ENCODE measurements at regions not wholly inside any gene's neighbourhood (a gene's known extent, or its start where the extent isn't known, plus 50 kb on each side); places are given as distances from the start of the nearest gene placed in this dataset.

- Histone ChIP-seq H3K36me3 (no peaks in the 10 kb centered on the region), H3K4me3 (no peak overlapping the region), H3K27me3 (replicated peaks; ENCODE audit: insufficient read depth) (no peaks in the 10 kb centered on the region), H3K9me3 (no peaks in the 10 kb centered on the region), H3K27ac (no peak overlapping the region), H3K4me1 (replicated peaks) (no peaks in the 10 kb centered on the region)
- no peak for DNase-seq (ENCODE audit: low spot score)
- WGBS = 61% methylated on average over 3 of the region's 3 CpGs
- intact Hi-C loops (cut with DNase I) = no loop called here
- TF ChIP-seq POLR2AphosphoS5 (IDR thresholded peaks at IDR 0.05) (no peak), CTCF (IDR thresholded peaks at IDR 0.05) (no peak), POLR2A (IDR thresholded peaks at IDR 0.05) (no peak)
Observed at GRCh38 chr15:97087006-97087741, 756.7 kb downstream of the NR2F2 start.

- WGBS = 86% methylated on average over 1 of the region's 1 CpG
- no peak for DNase-seq (ENCODE audit: low spot score)
- intact Hi-C loops (cut with DNase I) = no loop called here
- Histone ChIP-seq H3K4me1 (replicated peaks) (no peaks in the 10 kb centered on the region), H3K9me3 (no peaks in the 10 kb centered on the region), H3K27ac (no peak overlapping the region), H3K36me3 (no peaks in the 10 kb centered on the region), H3K4me3 (no peak overlapping the region), H3K27me3 (replicated peaks; ENCODE audit: insufficient read depth) (no peaks in the 10 kb centered on the region)
- TF ChIP-seq POLR2AphosphoS5 (IDR thresholded peaks at IDR 0.05) = no peak
- TF ChIP-seq POLR2A (IDR thresholded peaks at IDR 0.05) = no peak
- no peak for TF ChIP-seq CTCF (IDR thresholded peaks at IDR 0.05)
Observed at GRCh38 chr15:97091093-97091492, 760.6 kb downstream of the NR2F2 start.

GRCh38 chr15:97092656-97093055 is 762.2 kb downstream of the NR2F2 start:
- intact Hi-C loops (cut with DNase I) = no loop called here
- DNase-seq (ENCODE audit: low spot score) = no peak
- 69% methylated on average over 2 of the region's 2 CpGs for WGBS
- Histone ChIP-seq H3K9me3 (no peaks in the 10 kb centered on the region), H3K4me1 (replicated peaks) (no peaks in the 10 kb centered on the region), H3K36me3 (no peaks in the 10 kb centered on the region), H3K27me3 (replicated peaks; ENCODE audit: insufficient read depth) (no peaks in the 10 kb centered on the region), H3K27ac (no peak overlapping the region), H3K4me3 (no peak overlapping the region)
- no peak for TF ChIP-seq POLR2A (IDR thresholded peaks at IDR 0.05)
- TF ChIP-seq POLR2AphosphoS5 (IDR thresholded peaks at IDR 0.05) = no peak
- no peak for TF ChIP-seq CTCF (IDR thresholded peaks at IDR 0.05)

GRCh38 chr15:97096303-97096835 is 765.9 kb downstream of the NR2F2 start:
- H3K27ac ChIP-seq = no peak overlapping the region
- no peak overlapping the region for H3K4me3 ChIP-seq
- TF ChIP-seq CTCF (IDR thresholded peaks at IDR 0.05) = no peak
- no peak for TF ChIP-seq POLR2A (IDR thresholded peaks at IDR 0.05)
- no peak for TF ChIP-seq POLR2AphosphoS5 (IDR thresholded peaks at IDR 0.05)
- DNase-seq (ENCODE audit: low spot score) = no peak
- no peaks in the 10 kb centered on the region for H3K9me3 ChIP-seq
- H3K36me3 ChIP-seq = no peaks in the 10 kb centered on the region
- 64% methylated on average over 2 of the region's 2 CpGs for WGBS
- intact Hi-C loops (cut with DNase I) = no loop called here
- no peaks in the 10 kb centered on the region for H3K27me3 ChIP-seq (replicated peaks; ENCODE audit: insufficient read depth)
- no peaks in the 10 kb centered on the region for H3K4me1 ChIP-seq (replicated peaks)

GRCh38 chr15:97099040-97099439 is 768.5 kb downstream of the NR2F2 start:
- Histone ChIP-seq H3K4me1 (replicated peaks) (no peaks in the 10 kb centered on the region), H3K27ac (no peak overlapping the region), H3K27me3 (replicated peaks; ENCODE audit: insufficient read depth) (no peaks in the 10 kb centered on the region), H3K36me3 (no peaks in the 10 kb centered on the region), H3K9me3 (no peaks in the 10 kb centered on the region), H3K4me3 (no peak overlapping the region)
- intact Hi-C loops (cut with DNase I) = no loop called here
- TF ChIP-seq POLR2A (IDR thresholded peaks at IDR 0.05) = no peak
- TF ChIP-seq POLR2AphosphoS5 (IDR thresholded peaks at IDR 0.05) = no peak
- TF ChIP-seq CTCF (IDR thresholded peaks at IDR 0.05) = no peak
- 77% methylated on average over 1 of the region's 1 CpG for WGBS
- DNase-seq (ENCODE audit: low spot score) = no peak

All from prostate gland (tissue), 2 donors.